ENCODE measurements at regions not wholly inside any gene's neighbourhood (a gene's known extent, or its start where the extent isn't known, plus 50 kb on each side); places are given as distances from the start of the nearest gene placed in this dataset.

GRCh38 chr1:54464031-54464476 lies 57.9 kb upstream of the SSBP3 start (continued):
- TF ChIP-seq, protein P1, sequence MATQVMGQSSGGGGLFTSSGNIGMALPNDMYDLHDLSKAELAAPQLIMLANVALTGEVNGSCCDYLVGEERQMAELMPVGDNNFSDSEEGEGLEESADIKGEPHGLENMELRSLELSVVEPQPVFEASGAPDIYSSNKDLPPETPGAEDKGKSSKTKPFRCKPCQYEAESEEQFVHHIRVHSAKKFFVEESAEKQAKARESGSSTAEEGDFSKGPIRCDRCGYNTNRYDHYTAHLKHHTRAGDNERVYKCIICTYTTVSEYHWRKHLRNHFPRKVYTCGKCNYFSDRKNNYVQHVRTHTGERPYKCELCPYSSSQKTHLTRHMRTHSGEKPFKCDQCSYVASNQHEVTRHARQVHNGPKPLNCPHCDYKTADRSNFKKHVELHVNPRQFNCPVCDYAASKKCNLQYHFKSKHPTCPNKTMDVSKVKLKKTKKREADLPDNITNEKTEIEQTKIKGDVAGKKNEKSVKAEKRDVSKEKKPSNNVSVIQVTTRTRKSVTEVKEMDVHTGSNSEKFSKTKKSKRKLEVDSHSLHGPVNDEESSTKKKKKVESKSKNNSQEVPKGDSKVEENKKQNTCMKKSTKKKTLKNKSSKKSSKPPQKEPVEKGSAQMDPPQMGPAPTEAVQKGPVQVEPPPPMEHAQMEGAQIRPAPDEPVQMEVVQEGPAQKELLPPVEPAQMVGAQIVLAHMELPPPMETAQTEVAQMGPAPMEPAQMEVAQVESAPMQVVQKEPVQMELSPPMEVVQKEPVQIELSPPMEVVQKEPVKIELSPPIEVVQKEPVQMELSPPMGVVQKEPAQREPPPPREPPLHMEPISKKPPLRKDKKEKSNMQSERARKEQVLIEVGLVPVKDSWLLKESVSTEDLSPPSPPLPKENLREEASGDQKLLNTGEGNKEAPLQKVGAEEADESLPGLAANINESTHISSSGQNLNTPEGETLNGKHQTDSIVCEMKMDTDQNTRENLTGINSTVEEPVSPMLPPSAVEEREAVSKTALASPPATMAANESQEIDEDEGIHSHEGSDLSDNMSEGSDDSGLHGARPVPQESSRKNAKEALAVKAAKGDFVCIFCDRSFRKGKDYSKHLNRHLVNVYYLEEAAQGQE (IDR thresholded peaks at IDR 0.05; ENCODE audit: borderline replicate concordance): no peak
- TF ChIP-seq, protein P1 (CRISPR knock-in tag; IDR thresholded peaks at IDR 0.05; ENCODE audit: low read depth): 0 out of 2 replicates have a peak, but pooled peaks have one; percentile 12
- no peak for TF ChIP-seq DEAF1 (CRISPR knock-in tag; IDR thresholded peaks at IDR 0.05)

Data from K562 (cell line).